ENCODE measurements at regions not wholly inside any gene's neighbourhood (a gene's known extent, or its start where the extent isn't known, plus 50 kb on each side); places are given as distances from the start of the nearest gene placed in this dataset.

- H3K79me2 ChIP-seq (ENCODE audit: insufficient read depth, low read length), result no peaks in the 10 kb centered on the region
- H3K4me1 ChIP-seq (ENCODE audit: insufficient read depth, low read length), result no peaks in the 10 kb centered on the region
- no peak for FAIRE-seq
- no peaks in the 10 kb centered on the region for H3K27me3 ChIP-seq (ENCODE audit: control insufficient read depth in 1 of 2, insufficient read depth in 2 of 2, low read length in 2 of 2)
- no peak overlapping the region for H3K27ac ChIP-seq (ENCODE audit: extremely low read length, insufficient read depth, low read length)
- H3K9ac ChIP-seq (ENCODE audit: insufficient read depth, low read depth, low read length), result no peak overlapping the region
- no TSS peak for BruUV-seq (replicated peaks)
- no peak for DNase-seq (ENCODE audit: low spot score)
- no peaks in the 10 kb centered on the region for H4K20me1 ChIP-seq (ENCODE audit: insufficient read depth, low read length)
- CTCF ChIA-PET (ENCODE audit: low intra/inter-chr PET ratio, low total read pairs), result no interaction called here
- no peak overlapping the region for H3K4me3 ChIP-seq (replicated peaks in 1 of 3; ENCODE audit: insufficient read depth in 1 of 3, low read depth in 2 of 3, low read length in 3 of 3)
- H3K36me3 ChIP-seq (replicated peaks in 1 of 2; ENCODE audit: control insufficient read depth in 1 of 2, insufficient read depth in 2 of 2, low read length in 2 of 2), result no peaks in the 10 kb centered on the region
- in situ Hi-C loops (cut with HindIII; ENCODE audit: extremely low pct_ligation_motif_present, low pct_unique_long_range_greater_than_20kb), result no loop called here
- H3K9me3 ChIP-seq (ENCODE audit: low read length), result no peaks in the 10 kb centered on the region
- WGBS (ENCODE audit: low lambda C conversion rate), result 29% methylated on average over 5 of the region's 5 CpGs
- H2AFZ ChIP-seq (ENCODE audit: low read length), result no peak overlapping the region
- POLR2A ChIA-PET, result no interaction called here
- peak; percentile 80 for TF ChIP-seq NFE2L2 (IDR thresholded peaks at IDR 0.05; ENCODE audit: low read length)
- no peak for TF ChIP-seq ZNF619 (CRISPR knock-in tag; IDR thresholded peaks at IDR 0.05)
- TF ChIP-seq MAFK (conservative IDR thresholded peaks at IDR 0.05 in 1 of 2, IDR thresholded peaks at IDR 0.05 in 1 of 2; ENCODE audit: low read length in 2 of 2), result 0 out of 4 replicates have a peak, but pooled peaks of 1 of the 2 experiments have one; percentile 2
- TF ChIP-seq ZNF792 (CRISPR knock-in tag; IDR thresholded peaks at IDR 0.05), result peak; percentile 4; the same call in 1 of the 2 replicates
- no peak for TF ChIP-seq TSC22D2 (CRISPR knock-in tag; IDR thresholded peaks at IDR 0.05; ENCODE audit: borderline replicate concordance)
- no peak for ATAC-seq
- H3K4me2 ChIP-seq (ENCODE audit: low read depth, low read length), result no peak overlapping the region
- intact Hi-C loops (cut with micrococcal nuclease; ENCODE audit: unreplicated experiment), result no loop called here
These were observed 511.2 kb upstream of the JARID2 start for GRCh38 chr6:14734416-14735340.

DNA sequence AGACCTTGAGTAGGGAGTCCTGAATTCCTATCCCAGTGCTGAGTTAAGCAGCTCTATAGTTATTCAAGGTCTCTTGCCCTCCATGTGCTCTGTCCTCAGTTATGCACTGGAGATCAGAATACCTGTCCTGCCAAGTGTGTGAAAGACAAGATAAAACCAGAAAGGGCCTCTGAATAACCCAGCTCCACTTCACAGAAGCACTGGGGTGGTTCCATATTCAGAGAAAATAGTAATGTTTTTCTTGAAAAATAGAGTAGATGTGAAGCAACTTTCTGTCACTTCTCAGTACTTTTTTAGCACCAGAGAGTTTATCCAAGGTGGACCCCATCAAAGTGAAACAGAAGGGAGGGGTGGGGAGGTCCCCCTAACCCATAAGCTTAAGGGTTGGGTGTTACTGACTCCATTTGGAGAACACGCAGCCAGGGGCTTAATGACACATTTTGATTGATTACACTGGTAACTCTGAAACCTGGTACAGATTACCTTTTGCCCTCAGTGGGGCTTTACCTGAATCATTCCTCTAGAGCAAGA is 509.8 kb upstream of the JARID2 start:
- DNase-seq (ENCODE audit: low spot score) (no peak), ATAC-seq (no peak), FAIRE-seq (no peak)
- ChIA-PET CTCF (ENCODE audit: low intra/inter-chr PET ratio, low total read pairs) (no interaction called here), POLR2A (no interaction called here)
- 69% methylated on average over 1 of the region's 1 CpG for WGBS (ENCODE audit: low lambda C conversion rate)
- TF ChIP-seq, protein P1, sequence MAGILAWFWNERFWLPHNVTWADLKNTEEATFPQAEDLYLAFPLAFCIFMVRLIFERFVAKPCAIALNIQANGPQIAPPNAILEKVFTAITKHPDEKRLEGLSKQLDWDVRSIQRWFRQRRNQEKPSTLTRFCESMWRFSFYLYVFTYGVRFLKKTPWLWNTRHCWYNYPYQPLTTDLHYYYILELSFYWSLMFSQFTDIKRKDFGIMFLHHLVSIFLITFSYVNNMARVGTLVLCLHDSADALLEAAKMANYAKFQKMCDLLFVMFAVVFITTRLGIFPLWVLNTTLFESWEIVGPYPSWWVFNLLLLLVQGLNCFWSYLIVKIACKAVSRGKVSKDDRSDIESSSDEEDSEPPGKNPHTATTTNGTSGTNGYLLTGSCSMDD (CRISPR knock-in tag; IDR thresholded peaks at IDR 0.05), result no peak
- no peaks in the 10 kb centered on the region for H3K36me3 ChIP-seq (replicated peaks in 1 of 2; ENCODE audit: control insufficient read depth in 1 of 2, insufficient read depth in 2 of 2, low read length in 2 of 2)
- no peak overlapping the region for H3K4me3 ChIP-seq (replicated peaks in 1 of 3; ENCODE audit: insufficient read depth in 1 of 3, low read depth in 2 of 3, low read length in 3 of 3)
- H3K27me3 ChIP-seq (ENCODE audit: control insufficient read depth in 1 of 2, insufficient read depth in 2 of 2, low read length in 2 of 2), result 0 out of 5 replicates have a peak, but pooled peaks cover 0 to 3% of the 10 kb centered on the region in 2 experiments
- H3K4me2 ChIP-seq (ENCODE audit: low read depth, low read length), result no peak overlapping the region
- H3K79me2 ChIP-seq (ENCODE audit: insufficient read depth, low read length), result no peaks in the 10 kb centered on the region
- in situ Hi-C loops (cut with HindIII; ENCODE audit: extremely low pct_ligation_motif_present, low pct_unique_long_range_greater_than_20kb) (no loop called here), intact Hi-C loops (cut with micrococcal nuclease; ENCODE audit: unreplicated experiment) (no loop called here)
- no peak overlapping the region for H3K27ac ChIP-seq (ENCODE audit: extremely low read length, insufficient read depth, low read length)
- H3K9ac ChIP-seq (ENCODE audit: insufficient read depth, low read depth, low read length), result no peak overlapping the region
- H3K4me1 ChIP-seq (ENCODE audit: insufficient read depth, low read length), result no peaks in the 10 kb centered on the region
- no peaks in the 10 kb centered on the region for H4K20me1 ChIP-seq (ENCODE audit: insufficient read depth, low read length)
- no peak overlapping the region for H2AFZ ChIP-seq (ENCODE audit: low read length)
- BruUV-seq (replicated peaks), result no TSS peak
- H3K9me3 ChIP-seq (ENCODE audit: low read length), result no peaks in the 10 kb centered on the region

Measured in HepG2 (cell line).